Retinal pigment epithelial cell (primary cell): ENCODE measurements at regions not wholly inside any gene's neighbourhood (a gene's known extent, or its start where the extent isn't known, plus 50 kb on each side); places are given as distances from the start of the nearest gene placed in this dataset.

ENCODE experiments used
- DNase-seq: peaks from one replicate; pipeline ENCODE4 v3.0.0-alpha.2; 2010; ENCODE audit warnings: low read depth
- H3K4me3 ChIP-seq: 2 replicates; pipeline ENCODE4 v1.5.1; 2011; ENCODE audit warnings: mild to moderate bottlenecking, low read length, control low read depth, moderate library complexity
- TF ChIP-seq, protein P1 (sequence below): conservative IDR thresholded peaks from 2 replicates; pipeline ENCODE4 v1.5.1; 2011; ENCODE audit warnings: low read depth, low read length, control low read depth, inconsistent platforms

DNA sequence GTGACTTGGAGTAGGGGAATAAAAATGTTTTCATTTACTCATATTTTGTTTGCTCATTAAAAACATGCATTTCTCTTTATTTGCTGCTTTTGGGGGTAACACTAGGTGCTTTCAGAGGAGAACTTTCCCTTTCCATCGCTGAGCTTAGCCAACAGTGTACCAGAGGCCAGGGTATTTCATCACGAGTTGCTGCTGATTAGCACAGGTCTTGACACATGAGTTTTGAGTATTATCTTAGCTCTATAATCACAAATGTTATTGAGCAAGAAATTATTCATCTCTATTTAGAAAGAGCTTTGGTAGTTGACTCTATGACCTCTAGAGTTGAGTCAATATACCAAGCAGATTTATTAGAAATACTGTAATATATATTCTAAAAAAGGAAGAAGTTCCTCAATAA is 375.9 kb downstream of the NXPH1 start:
- TF ChIP-seq, protein P1, sequence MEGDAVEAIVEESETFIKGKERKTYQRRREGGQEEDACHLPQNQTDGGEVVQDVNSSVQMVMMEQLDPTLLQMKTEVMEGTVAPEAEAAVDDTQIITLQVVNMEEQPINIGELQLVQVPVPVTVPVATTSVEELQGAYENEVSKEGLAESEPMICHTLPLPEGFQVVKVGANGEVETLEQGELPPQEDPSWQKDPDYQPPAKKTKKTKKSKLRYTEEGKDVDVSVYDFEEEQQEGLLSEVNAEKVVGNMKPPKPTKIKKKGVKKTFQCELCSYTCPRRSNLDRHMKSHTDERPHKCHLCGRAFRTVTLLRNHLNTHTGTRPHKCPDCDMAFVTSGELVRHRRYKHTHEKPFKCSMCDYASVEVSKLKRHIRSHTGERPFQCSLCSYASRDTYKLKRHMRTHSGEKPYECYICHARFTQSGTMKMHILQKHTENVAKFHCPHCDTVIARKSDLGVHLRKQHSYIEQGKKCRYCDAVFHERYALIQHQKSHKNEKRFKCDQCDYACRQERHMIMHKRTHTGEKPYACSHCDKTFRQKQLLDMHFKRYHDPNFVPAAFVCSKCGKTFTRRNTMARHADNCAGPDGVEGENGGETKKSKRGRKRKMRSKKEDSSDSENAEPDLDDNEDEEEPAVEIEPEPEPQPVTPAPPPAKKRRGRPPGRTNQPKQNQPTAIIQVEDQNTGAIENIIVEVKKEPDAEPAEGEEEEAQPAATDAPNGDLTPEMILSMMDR, result no peak
- H3K4me3 ChIP-seq, result no peak overlapping the region
- no peak for DNase-seq

DNA sequence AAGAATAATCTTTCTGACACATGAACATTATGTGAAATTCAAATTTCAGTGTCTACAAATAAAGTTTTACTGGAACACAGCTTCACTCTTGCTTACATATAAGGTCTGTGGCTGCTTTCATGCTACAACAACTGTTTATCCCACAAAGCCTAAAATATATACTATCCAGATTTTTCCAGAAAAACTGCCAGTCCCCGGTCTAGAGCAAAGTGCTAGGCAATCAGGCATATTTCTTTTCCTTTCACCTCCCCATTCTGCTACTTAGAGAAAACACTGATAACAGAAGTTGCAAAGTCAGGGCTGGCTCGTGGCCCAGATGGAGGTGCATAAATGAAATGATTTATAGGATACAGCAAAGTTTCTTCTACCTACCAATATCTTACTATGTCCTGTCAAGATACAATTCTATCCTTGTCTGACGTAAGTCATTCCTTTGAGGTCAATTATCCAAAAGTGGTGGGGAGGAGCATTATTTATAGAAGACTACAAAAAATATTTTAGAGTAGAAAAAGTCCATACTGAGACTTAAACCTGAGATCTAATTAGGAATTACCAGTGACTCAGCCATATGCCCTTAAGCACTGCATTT is 384.1 kb downstream of the NXPH1 start:
- DNase-seq, result peak; percentile 38
- TF ChIP-seq, protein P1, result no peak
- no peak overlapping the region for H3K4me3 ChIP-seq

DNA sequence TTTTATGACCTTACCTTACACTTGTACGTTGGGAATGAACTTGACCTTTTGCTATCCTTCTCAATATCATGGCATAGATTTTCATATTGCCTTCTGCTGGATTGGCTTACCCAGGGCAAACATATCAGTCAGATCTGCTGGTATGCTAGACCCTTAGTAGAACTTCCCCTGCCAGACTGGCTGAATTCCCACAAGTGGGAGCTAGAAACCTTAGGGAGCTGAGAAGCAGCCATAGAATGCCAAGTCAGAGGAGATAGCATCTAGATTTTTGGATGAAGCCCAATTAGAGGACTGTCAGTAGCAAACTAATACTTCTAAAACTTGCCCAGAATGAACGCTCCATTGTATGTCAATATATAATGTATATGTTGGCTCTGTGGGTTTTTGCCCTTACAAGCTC is 385.0 kb downstream of the NXPH1 start:
- no peak for DNase-seq
- TF ChIP-seq, protein P1, result no peak
- H3K4me3 ChIP-seq, result no peak overlapping the region

DNA sequence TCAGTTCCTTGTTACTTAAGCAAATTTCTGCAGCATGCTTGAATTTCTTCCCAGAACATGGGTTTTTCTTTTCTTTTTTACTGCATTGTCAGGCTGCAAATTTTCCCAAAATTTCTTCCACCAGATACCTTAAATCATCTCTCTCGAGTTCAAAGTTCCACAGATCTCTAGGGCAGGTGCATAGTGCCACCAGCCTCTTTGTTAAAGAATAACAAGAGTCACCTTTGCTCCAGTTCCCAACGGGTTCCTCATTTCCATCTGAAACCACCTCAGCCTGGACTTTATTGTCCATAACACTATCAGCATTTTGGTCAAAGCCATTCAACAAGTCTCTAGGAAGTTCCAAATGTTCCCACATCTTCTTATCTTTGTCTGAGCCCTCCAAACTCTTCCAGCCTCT is 389.2 kb downstream of the NXPH1 start:
- TF ChIP-seq, protein P1, result no peak
- no peak for DNase-seq
- H3K4me3 ChIP-seq, result no peak overlapping the region

DNA sequence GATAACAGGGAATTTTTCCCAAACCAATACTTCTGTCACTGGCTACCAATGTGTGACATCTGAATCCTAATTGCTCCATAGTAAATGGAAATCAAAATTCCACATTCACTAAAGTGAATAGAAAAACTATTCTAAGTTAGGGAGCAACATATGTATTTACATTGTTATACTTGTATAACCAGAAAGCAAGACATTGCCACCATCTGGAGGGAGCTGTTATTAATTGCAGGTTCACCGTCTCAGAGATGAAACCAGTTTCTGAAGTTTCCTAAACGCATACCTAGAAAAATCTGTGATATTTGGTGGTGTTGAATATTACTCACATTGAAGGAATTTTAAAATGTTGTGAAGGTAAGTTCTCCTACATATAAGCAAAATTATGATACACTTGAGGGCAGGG is 390.1 kb downstream of the NXPH1 start:
- no peak overlapping the region for H3K4me3 ChIP-seq
- TF ChIP-seq, protein P1, result no peak
- no peak for DNase-seq

DNA sequence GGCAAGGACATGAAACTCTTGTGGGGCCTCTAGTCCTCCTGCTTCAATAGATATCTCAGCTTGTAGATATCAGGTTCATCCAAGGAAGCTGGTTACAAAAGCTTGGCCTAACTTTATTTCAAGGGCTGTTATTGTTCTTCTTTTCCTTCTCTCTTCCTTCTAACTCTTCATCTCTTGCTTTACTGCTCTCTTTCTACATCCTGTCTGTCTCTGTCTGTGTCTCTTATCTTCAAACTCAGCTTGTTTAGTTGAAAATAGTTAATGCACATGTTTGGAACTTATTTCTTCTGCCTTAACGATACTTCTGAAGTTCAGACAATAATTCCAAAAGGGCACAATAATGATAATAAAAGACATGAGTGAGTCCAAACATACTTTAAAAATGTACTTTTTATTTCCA is 393.9 kb downstream of the NXPH1 start:
- TF ChIP-seq, protein P1, result no peak
- H3K4me3 ChIP-seq, result no peak overlapping the region
- DNase-seq, result no peak

DNA sequence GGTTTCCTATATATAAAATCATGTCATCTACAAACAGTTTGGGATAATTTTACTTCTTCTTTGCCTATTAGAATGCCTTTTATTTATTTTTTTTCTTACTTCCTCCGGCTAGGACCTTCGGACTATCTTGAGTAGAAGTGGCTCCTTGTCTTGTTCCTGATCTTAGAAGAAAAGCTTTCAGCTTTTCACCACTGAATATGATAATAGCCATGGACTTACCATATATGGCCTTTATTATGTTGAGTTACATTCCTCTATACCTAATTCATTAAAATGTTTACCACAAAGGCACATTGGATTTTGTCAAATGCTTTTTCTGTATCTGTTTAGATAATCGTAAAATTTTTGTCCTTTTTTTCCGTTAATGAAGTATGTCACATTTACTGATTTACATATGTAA is 395.7 kb downstream of the NXPH1 start:
- DNase-seq, result no peak
- TF ChIP-seq, protein P1, result no peak
- H3K4me3 ChIP-seq, result no peak overlapping the region
